HG03378 (cell line): ENCODE measurements at regions not wholly inside any gene's neighbourhood (a gene's known extent, or its start where the extent isn't known, plus 50 kb on each side); places are given as distances from the start of the nearest gene placed in this dataset.
"Not testable (repeated sequence)": the region's sequence is repeated elsewhere in the genome, so short reads cannot be mapped to it uniquely, and the experiment has no call there.

Experiments used
- ATAC-seq: cut with Tn5 transposase; IDR thresholded peaks from one replicate; pipeline ENCODE4 v1.9.1; 2021; ENCODE audit warnings: mild to moderate bottlenecking, moderate library complexity; ENCODE audit not compliant: unreplicated experiment

DNA sequence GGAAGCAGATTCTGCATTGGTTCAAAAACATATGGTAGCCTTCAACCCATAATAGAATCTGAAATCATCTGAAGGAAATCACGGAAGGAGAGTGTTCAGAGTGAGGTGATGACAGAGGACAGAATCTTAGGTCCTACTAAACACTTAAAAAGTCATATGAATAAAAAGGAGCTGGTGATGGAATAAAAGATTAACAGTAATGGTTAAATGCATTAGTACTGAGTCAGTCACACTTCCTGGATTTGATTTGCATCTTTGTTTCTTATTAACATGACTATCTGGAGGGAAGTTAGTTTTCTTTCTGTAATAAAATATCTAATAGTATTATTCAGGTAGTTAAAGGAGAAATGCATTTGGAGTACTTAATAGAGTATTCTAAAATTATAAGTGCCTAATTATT is 296.3 kb upstream of the ATXN7L3B start:
- no peak for ATAC-seq

GRCh38 chr12:74242088-74242487 is 295.5 kb upstream of the ATXN7L3B start:
- no peak for ATAC-seq

DNA sequence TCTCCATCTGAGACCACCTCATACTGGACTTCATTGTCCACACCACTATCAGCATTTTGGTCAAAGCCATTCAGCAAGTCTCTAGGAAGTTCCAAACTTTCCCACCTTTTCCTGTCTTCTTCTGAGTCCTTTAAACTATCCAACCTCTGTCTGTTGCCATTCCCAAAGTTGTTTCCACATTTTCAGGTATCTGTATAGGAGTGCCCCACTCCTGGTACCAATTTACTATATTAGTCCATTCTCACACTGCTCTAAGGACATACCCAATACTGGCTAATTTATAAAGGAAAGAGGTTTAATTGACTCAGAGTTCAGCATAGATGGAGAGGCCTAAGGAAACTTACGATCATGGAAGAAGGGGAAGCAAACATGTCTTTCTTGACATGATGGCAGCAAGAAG is 292.2 kb upstream of the ATXN7L3B start:
- ATAC-seq = no peak

GRCh38 chr12:74250891-74251290 is 286.7 kb upstream of the ATXN7L3B start:
- no peak for ATAC-seq

GRCh38 chr12:74253826-74254225 is 283.8 kb upstream of the ATXN7L3B start:
- not testable (repeated sequence) for ATAC-seq

DNA sequence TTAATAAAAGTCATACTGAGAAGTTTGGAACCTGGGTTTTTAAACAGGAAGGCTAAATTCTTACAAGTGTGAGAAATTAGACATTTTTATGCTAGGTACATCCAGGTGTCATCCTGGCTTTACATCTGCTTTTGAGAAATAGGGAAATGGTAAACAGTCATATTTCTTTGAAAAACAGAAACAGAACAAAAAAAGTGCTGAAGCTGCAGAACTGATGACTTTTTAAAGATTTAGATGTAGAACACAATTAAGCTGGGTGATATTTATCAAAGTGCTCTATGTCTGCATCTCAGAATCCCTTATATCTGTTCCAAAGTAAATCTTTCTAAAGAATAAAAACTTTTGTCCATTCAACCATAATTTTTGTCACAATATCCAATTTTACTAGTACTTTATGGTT is 282.9 kb upstream of the ATXN7L3B start:
- no peak for ATAC-seq

- no peak for ATAC-seq
Observed at GRCh38 chr12:74259199-74259598, 278.4 kb upstream of the ATXN7L3B start.

GRCh38 chr12:74264692-74265091 is 272.9 kb upstream of the ATXN7L3B start:
- ATAC-seq = no peak

- ATAC-seq = not testable (repeated sequence)
Observed at GRCh38 chr12:74269355-74269754, 268.3 kb upstream of the ATXN7L3B start.

GRCh38 chr12:74280156-74280655 is 257.4 kb upstream of the ATXN7L3B start:
- no peak for ATAC-seq

GRCh38 chr12:74281401-74282180 is 256.0 kb upstream of the ATXN7L3B start:
- not testable (repeated sequence) for ATAC-seq

- ATAC-seq = no peak
Observed at GRCh38 chr12:74283646-74284045, 254.0 kb upstream of the ATXN7L3B start.

GRCh38 chr12:74285773-74286172 is 251.9 kb upstream of the ATXN7L3B start:
- no peak for ATAC-seq

- ATAC-seq = no peak
Observed at GRCh38 chr12:74286254-74286653, 251.4 kb upstream of the ATXN7L3B start.

- ATAC-seq = no peak
Observed at GRCh38 chr12:74292351-74293194, 245.1 kb upstream of the ATXN7L3B start.

DNA sequence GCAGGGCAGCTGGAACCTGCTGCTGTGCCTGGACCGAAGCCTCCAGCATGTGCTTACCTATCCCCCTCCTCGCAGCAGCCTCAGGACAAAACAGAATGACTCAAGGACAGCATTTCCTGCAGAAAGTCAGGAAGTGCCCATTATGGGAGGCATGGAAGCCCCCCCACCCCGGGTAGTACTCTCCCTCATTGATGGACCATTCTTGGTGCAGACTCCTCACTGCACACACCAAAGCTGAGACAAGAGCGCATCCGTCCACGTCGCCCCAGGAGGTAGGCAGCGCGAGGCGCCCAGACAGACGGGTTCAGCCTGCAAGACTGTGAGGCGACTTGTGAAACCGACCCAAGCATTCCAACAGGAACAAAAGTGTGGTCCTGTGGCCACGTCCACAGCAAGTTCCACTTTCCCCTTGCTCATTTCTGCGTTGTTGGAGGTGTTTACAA is 243.9 kb upstream of the ATXN7L3B start:
- no peak for ATAC-seq

GRCh38 chr12:74317078-74317601 is 220.5 kb upstream of the ATXN7L3B start:
- no peak for ATAC-seq

- ATAC-seq = no peak
Observed at GRCh38 chr12:74317741-74318140, 219.9 kb upstream of the ATXN7L3B start.

GRCh38 chr12:74319886-74320285 is 217.7 kb upstream of the ATXN7L3B start:
- no peak for ATAC-seq

- no peak for ATAC-seq
Observed at GRCh38 chr12:74321381-74321780, 216.3 kb upstream of the ATXN7L3B start.

- no peak for ATAC-seq
Observed at GRCh38 chr12:74322792-74323191, 214.8 kb upstream of the ATXN7L3B start.

GRCh38 chr12:74328623-74329022 is 209.0 kb upstream of the ATXN7L3B start:
- no peak for ATAC-seq
